ENCODE measurements at regions not wholly inside any gene's neighbourhood (a gene's known extent, or its start where the extent isn't known, plus 50 kb on each side); places are given as distances from the start of the nearest gene placed in this dataset.

GRCh38 chr2:3060049-3060448, 317.6 kb downstream of the EIPR1 start:
- TF ChIP-seq EZH2phosphoT487 (IDR thresholded peaks at IDR 0.05; ENCODE audit: borderline replicate concordance, low read depth), result no peak
- no peak for TF ChIP-seq CTCF (IDR thresholded peaks at IDR 0.05)
- TF ChIP-seq RFX5 (IDR thresholded peaks at IDR 0.05; ENCODE audit: low read length), result no peak
- TF ChIP-seq TAF1 (IDR thresholded peaks at IDR 0.05; ENCODE audit: borderline replicate concordance, low read depth, low read length), result no peak
- TF ChIP-seq RAD21 (IDR thresholded peaks at IDR 0.05; ENCODE audit: low read length), result no peak
- TF ChIP-seq RCOR1 (IDR thresholded peaks at IDR 0.05; ENCODE audit: low read length), result no peak
- TF ChIP-seq NFIC (IDR thresholded peaks at IDR 0.05; ENCODE audit: borderline replicate concordance), result no peak
